ENCODE measurements at regions not wholly inside any gene's neighbourhood (a gene's known extent, or its start where the extent isn't known, plus 50 kb on each side); places are given as distances from the start of the nearest gene placed in this dataset.

- DNase-seq (ENCODE audit: low spot score), result no peak
These were observed 149.4 kb upstream of the PLEKHG7 start for GRCh38 chr12:92553389-92553788.

- DNase-seq (ENCODE audit: low spot score), result no peak
These were observed 150.2 kb upstream of the PLEKHG7 start for GRCh38 chr12:92552412-92553108.

GRCh38 chr12:92551853-92552397, 150.9 kb upstream of the PLEKHG7 start:
- no peak for DNase-seq (ENCODE audit: low spot score)

- no peak for DNase-seq (ENCODE audit: low spot score)
These were observed 151.6 kb upstream of the PLEKHG7 start for GRCh38 chr12:92551210-92551609.

GRCh38 chr12:92550661-92551060, 152.1 kb upstream of the PLEKHG7 start:
- DNase-seq (ENCODE audit: low spot score), result no peak

- DNase-seq (ENCODE audit: low spot score), result no peak
These were observed 152.5 kb upstream of the PLEKHG7 start for GRCh38 chr12:92550254-92550653.

GRCh38 chr12:92549516-92549915, 153.3 kb upstream of the PLEKHG7 start:
- no peak for DNase-seq (ENCODE audit: low spot score)

- no peak for DNase-seq (ENCODE audit: low spot score)
These were observed 154.9 kb upstream of the PLEKHG7 start for GRCh38 chr12:92547906-92548305.

- DNase-seq (ENCODE audit: low spot score), result no peak
These were observed 155.4 kb upstream of the PLEKHG7 start for GRCh38 chr12:92547420-92547819.

- no peak for DNase-seq (ENCODE audit: low spot score)
These were observed 156.0 kb upstream of the PLEKHG7 start for GRCh38 chr12:92546635-92547348.

GRCh38 chr12:92546259-92546634, 156.5 kb upstream of the PLEKHG7 start:
- no peak for DNase-seq (ENCODE audit: low spot score)

GRCh38 chr12:92544322-92544721, 158.5 kb upstream of the PLEKHG7 start:
- no peak for DNase-seq (ENCODE audit: low spot score)

- no peak for DNase-seq (ENCODE audit: low spot score)
These were observed 158.9 kb upstream of the PLEKHG7 start for GRCh38 chr12:92543840-92544239.

- no peak for DNase-seq (ENCODE audit: low spot score)
These were observed 159.4 kb upstream of the PLEKHG7 start for GRCh38 chr12:92543359-92543758.

GRCh38 chr12:92541731-92542130, 161.1 kb upstream of the PLEKHG7 start:
- DNase-seq (ENCODE audit: low spot score), result no peak

- no peak for DNase-seq (ENCODE audit: low spot score)
These were observed 161.9 kb upstream of the PLEKHG7 start for GRCh38 chr12:92540782-92541423.

- no peak for DNase-seq (ENCODE audit: low spot score)
These were observed 162.6 kb upstream of the PLEKHG7 start for GRCh38 chr12:92539976-92540781.

- no peak for DNase-seq (ENCODE audit: low spot score)
These were observed 163.6 kb upstream of the PLEKHG7 start for GRCh38 chr12:92539110-92539749.

GRCh38 chr12:92537290-92537960, 165.4 kb upstream of the PLEKHG7 start:
- DNase-seq (ENCODE audit: low spot score), result no peak

GRCh38 chr12:92535961-92536360, 166.8 kb upstream of the PLEKHG7 start:
- DNase-seq (ENCODE audit: low spot score), result no peak

GRCh38 chr12:92533280-92533890, 169.4 kb upstream of the PLEKHG7 start:
- no peak for DNase-seq (ENCODE audit: low spot score)

Measured in HuH-7.5 (cell line).